ENCODE measurements at regions not wholly inside any gene's neighbourhood (a gene's known extent, or its start where the extent isn't known, plus 50 kb on each side); places are given as distances from the start of the nearest gene placed in this dataset.
"Not testable (repeated sequence)": the region's sequence is repeated elsewhere in the genome, so short reads cannot be mapped to it uniquely, and the experiment has no call there.

- H3K36me3 ChIP-seq (ENCODE audit: control insufficient read depth, insufficient read depth, low read length): no peaks in the 10 kb centered on the region
- no peak for DNase-seq (ENCODE audit: low read depth)
- TF ChIP-seq, protein P1, sequence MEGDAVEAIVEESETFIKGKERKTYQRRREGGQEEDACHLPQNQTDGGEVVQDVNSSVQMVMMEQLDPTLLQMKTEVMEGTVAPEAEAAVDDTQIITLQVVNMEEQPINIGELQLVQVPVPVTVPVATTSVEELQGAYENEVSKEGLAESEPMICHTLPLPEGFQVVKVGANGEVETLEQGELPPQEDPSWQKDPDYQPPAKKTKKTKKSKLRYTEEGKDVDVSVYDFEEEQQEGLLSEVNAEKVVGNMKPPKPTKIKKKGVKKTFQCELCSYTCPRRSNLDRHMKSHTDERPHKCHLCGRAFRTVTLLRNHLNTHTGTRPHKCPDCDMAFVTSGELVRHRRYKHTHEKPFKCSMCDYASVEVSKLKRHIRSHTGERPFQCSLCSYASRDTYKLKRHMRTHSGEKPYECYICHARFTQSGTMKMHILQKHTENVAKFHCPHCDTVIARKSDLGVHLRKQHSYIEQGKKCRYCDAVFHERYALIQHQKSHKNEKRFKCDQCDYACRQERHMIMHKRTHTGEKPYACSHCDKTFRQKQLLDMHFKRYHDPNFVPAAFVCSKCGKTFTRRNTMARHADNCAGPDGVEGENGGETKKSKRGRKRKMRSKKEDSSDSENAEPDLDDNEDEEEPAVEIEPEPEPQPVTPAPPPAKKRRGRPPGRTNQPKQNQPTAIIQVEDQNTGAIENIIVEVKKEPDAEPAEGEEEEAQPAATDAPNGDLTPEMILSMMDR (IDR thresholded peaks at IDR 0.05; ENCODE audit: insufficient read depth, low read length, poor library complexity, severe bottlenecking): no peak
- H3K4me3 ChIP-seq (ENCODE audit: low read depth, low read length): no peak overlapping the region
- no peaks in the 10 kb centered on the region for H3K27me3 ChIP-seq (ENCODE audit: control insufficient read depth, insufficient read depth, low read length)
Observed at GRCh38 chr7:119733127-119733879, 539.7 kb upstream of the KCND2 start.

DNA sequence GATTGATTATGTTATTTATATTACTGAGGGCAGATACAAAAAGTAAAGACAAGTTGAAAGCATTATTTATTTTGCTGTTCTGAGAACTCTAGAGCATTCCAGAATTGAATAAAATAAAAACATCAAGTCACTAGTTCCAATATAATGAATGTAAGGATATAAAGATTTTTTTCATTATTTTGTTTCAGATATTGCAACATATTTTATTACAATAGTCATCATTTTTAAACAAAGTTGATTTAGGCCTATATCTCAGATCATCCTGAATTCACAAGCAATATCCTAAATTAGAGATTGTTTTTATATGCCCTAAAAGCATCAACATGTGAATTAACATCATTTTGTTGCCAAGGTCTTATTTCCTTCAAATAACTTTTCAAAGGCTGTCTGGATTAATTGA, 535.6 kb upstream of the KCND2 start:
- Histone ChIP-seq H3K4me3 (ENCODE audit: low read depth, low read length) (no peak overlapping the region), H3K27me3 (ENCODE audit: control insufficient read depth, insufficient read depth, low read length) (no peaks in the 10 kb centered on the region), H3K36me3 (ENCODE audit: control insufficient read depth, insufficient read depth, low read length) (no peaks in the 10 kb centered on the region)
- TF ChIP-seq, protein P1 (IDR thresholded peaks at IDR 0.05; ENCODE audit: insufficient read depth, low read length, poor library complexity, severe bottlenecking): no peak
- DNase-seq (ENCODE audit: low read depth): no peak

- H3K27me3 ChIP-seq (ENCODE audit: control insufficient read depth, insufficient read depth, low read length); H3K36me3 ChIP-seq (ENCODE audit: control insufficient read depth, insufficient read depth, low read length); H3K4me3 ChIP-seq (ENCODE audit: low read depth, low read length); DNase-seq (ENCODE audit: low read depth): not testable (repeated sequence)
Observed at GRCh38 chr7:119745280-119745679, 527.7 kb upstream of the KCND2 start.

- TF ChIP-seq, protein P1 (IDR thresholded peaks at IDR 0.05; ENCODE audit: insufficient read depth, low read length, poor library complexity, severe bottlenecking): no peak
- no peak overlapping the region for H3K4me3 ChIP-seq (ENCODE audit: low read depth, low read length)
- no peak for DNase-seq (ENCODE audit: low read depth)
- no peaks in the 10 kb centered on the region for H3K36me3 ChIP-seq (ENCODE audit: control insufficient read depth, insufficient read depth, low read length)
- no peaks in the 10 kb centered on the region for H3K27me3 ChIP-seq (ENCODE audit: control insufficient read depth, insufficient read depth, low read length)
Observed at GRCh38 chr7:119748251-119748860, 524.6 kb upstream of the KCND2 start.

DNA sequence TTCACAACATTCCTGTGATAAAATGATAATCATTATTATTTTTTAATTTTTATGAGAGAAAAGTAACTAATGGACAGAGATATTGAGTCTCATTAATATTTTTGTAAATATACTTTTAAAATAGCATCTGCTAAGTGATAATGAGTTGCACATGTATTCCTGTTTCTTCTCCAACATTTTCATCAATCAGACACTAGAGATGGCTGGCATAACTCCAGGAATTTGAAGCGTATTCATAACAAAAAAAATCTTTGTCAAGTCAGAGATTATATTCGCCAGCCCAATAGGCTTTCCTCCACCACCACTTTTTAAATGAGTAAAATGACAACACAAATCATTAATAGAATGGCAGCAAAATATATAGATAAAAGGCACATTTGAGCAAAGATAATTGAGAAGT, 524.0 kb upstream of the KCND2 start:
- Histone ChIP-seq H3K4me3 (ENCODE audit: low read depth, low read length) (no peak overlapping the region), H3K36me3 (ENCODE audit: control insufficient read depth, insufficient read depth, low read length) (no peaks in the 10 kb centered on the region), H3K27me3 (ENCODE audit: control insufficient read depth, insufficient read depth, low read length) (no peaks in the 10 kb centered on the region)
- DNase-seq (ENCODE audit: low read depth): no peak
- TF ChIP-seq, protein P1 (IDR thresholded peaks at IDR 0.05; ENCODE audit: insufficient read depth, low read length, poor library complexity, severe bottlenecking): no peak

GRCh38 chr7:119756687-119757086, 516.3 kb upstream of the KCND2 start:
- Histone ChIP-seq H3K36me3 (ENCODE audit: control insufficient read depth, insufficient read depth, low read length) (no peaks in the 10 kb centered on the region), H3K27me3 (ENCODE audit: control insufficient read depth, insufficient read depth, low read length) (no peaks in the 10 kb centered on the region), H3K4me3 (ENCODE audit: low read depth, low read length) (no peak overlapping the region)
- TF ChIP-seq, protein P1 (IDR thresholded peaks at IDR 0.05; ENCODE audit: insufficient read depth, low read length, poor library complexity, severe bottlenecking): no peak
- DNase-seq (ENCODE audit: low read depth): no peak
